Brain microvascular endothelial cell (primary cell): ENCODE measurements at regions not wholly inside any gene's neighbourhood (a gene's known extent, or its start where the extent isn't known, plus 50 kb on each side); places are given as distances from the start of the nearest gene placed in this dataset.

ENCODE experiments used
- DNase-seq: peaks from one replicate; pipeline ENCODE4 v3.0.0-alpha.2; 2020
- H3K27ac ChIP-seq: fragments of 250-450 bp; sonication (Bioruptor Pico); 2 replicates; pipeline ENCODE4 v1.5.1; 2020; ENCODE audit warnings: mild to moderate bottlenecking, moderate library complexity
- H3K27me3 ChIP-seq: fragments of 250-450 bp; sonication (Bioruptor Pico); replicated peaks from 2 replicates; pipeline ENCODE4 v1.5.1; 2020; ENCODE audit warnings: mild to moderate bottlenecking
- H3K36me3 ChIP-seq: fragments of 250-450 bp; sonication (Bioruptor Pico); replicated peaks from 2 replicates; pipeline ENCODE4 v1.5.1; 2020; ENCODE audit warnings: mild to moderate bottlenecking
- H3K4me3 ChIP-seq: 2 replicates; pipeline ENCODE4 v1.5.1; 2011; ENCODE audit warnings: low read depth, mild to moderate bottlenecking, control low read depth, low read length, moderate library complexity
- in situ Hi-C: cut with HindIII; loops from 2 replicates; pipeline ENCODE4 v1.10.0; 2017; ENCODE audit warnings: low sequenced_read_pairs, low pct_ligation_motif_present
- TF ChIP-seq, protein P1 (sequence below): IDR thresholded peaks from 2 replicates; pipeline ENCODE4 v1.5.1; 2011; ENCODE audit warnings: low read depth, mild to moderate bottlenecking, moderate library complexity, low read length, control low read depth, inconsistent platforms; ENCODE audit errors: missing control alignments

DNA sequence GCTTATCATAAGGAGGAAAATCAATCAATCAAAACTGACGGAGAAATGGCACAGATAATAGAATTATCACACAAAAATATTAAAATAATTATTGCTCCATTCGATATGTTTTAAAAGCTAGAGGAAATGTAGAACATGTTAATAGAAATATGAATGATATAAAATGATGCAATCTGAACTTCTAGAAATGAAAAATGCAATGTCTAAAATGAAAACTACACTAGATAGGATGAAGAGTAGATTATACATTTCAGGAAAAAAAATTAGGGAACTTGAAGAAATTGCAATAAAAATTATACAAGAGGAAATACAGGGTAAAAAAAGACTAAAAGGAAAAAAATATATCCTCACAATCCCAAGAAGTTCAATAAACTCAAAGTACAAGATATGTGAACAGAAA, 80.2 kb upstream of the TP63 start:
- in situ Hi-C loops, result no loop called here
- H3K27me3 ChIP-seq, result no peaks in the 10 kb centered on the region
- DNase-seq, result no peak
- TF ChIP-seq, protein P1, sequence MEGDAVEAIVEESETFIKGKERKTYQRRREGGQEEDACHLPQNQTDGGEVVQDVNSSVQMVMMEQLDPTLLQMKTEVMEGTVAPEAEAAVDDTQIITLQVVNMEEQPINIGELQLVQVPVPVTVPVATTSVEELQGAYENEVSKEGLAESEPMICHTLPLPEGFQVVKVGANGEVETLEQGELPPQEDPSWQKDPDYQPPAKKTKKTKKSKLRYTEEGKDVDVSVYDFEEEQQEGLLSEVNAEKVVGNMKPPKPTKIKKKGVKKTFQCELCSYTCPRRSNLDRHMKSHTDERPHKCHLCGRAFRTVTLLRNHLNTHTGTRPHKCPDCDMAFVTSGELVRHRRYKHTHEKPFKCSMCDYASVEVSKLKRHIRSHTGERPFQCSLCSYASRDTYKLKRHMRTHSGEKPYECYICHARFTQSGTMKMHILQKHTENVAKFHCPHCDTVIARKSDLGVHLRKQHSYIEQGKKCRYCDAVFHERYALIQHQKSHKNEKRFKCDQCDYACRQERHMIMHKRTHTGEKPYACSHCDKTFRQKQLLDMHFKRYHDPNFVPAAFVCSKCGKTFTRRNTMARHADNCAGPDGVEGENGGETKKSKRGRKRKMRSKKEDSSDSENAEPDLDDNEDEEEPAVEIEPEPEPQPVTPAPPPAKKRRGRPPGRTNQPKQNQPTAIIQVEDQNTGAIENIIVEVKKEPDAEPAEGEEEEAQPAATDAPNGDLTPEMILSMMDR, result no peak
- no peaks in the 10 kb centered on the region for H3K36me3 ChIP-seq
- no peak overlapping the region for H3K27ac ChIP-seq
- no peak overlapping the region for H3K4me3 ChIP-seq

DNA sequence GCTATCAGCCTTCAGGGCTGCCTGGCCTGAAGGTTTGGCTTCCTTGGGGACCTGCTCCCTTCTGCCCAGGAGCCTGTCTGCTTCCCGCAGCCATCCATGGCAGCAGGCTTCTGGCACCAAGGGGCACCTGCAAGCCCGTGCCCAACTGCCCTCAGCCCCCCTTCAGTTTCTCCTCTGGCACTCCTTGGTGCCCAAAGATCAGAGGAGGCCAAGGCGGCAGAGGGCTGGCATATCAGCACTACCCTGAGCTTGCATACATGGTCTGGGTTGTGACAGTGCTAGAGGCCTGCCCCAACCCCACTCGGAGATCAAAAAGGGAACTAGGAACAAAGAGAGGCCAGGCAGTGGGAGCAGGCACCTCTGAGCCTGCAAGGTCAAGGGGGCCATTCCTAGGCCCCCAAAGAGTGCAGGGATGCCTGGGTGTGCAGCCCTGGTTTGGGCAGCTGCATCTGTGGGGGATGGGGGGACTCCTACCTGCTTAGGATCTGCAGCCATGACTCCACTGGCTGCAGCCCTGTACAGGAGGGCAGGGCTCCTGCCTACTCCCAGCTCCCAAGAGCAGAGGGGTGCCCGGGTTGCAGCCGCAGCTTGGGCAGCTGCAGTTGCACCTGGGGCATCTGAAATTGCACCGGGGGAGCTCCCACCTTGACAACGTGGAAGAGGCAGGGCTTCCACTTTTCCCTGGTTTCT, 76.2 kb upstream of the TP63 start:
- no peaks in the 10 kb centered on the region for H3K36me3 ChIP-seq
- no peak overlapping the region for H3K27ac ChIP-seq
- TF ChIP-seq, protein P1, result no peak
- no peak overlapping the region for H3K4me3 ChIP-seq
- in situ Hi-C loops, result no loop called here
- no peak for DNase-seq
- H3K27me3 ChIP-seq, result no peaks in the 10 kb centered on the region

DNA sequence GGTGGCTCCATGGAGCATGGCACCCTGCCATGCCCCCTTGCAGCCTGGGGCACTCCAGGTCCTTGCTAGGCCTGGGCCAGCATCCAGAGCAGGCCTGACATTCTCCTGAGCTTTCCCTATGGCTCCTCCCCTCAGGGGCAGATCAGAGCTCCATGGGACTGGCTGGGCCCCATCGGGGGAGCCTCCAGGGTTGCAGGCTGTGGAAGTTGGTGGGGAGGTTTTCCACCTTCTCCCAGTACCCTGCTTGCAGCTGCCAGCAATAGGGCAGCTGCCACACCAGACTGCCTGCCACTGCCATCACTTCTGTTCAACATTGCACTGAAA, 75.7 kb upstream of the TP63 start:
- TF ChIP-seq, protein P1, result no peak
- DNase-seq, result no peak
- Histone ChIP-seq H3K36me3 (no peaks in the 10 kb centered on the region), H3K27ac (no peak overlapping the region), H3K4me3 (no peak overlapping the region), H3K27me3 (no peaks in the 10 kb centered on the region)
- in situ Hi-C loops, result no loop called here

DNA sequence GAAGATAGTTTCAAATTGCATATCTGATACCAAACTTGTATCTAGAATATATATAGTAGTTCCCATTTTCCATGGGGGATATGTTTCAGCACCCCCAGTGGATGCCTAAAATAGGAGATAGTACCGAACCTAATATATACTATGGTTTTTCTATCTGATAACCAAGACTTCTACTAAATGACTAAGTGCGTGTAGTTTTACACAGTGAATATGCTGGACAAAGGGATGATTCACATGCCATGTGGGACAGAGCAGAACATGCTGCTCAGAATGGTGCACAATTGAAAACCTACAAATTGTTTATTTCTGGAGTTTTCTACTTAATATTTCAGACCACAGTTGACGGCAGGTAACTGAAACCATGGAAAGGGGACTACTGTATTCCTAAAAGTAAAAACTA, 73.4 kb upstream of the TP63 start:
- peak; percentile 31 for DNase-seq
- H3K4me3 ChIP-seq, result no peak overlapping the region
- no peaks in the 10 kb centered on the region for H3K36me3 ChIP-seq
- TF ChIP-seq, protein P1, result no peak
- no peaks in the 10 kb centered on the region for H3K27me3 ChIP-seq
- no peak overlapping the region for H3K27ac ChIP-seq
- in situ Hi-C loops, result no loop called here

DNA sequence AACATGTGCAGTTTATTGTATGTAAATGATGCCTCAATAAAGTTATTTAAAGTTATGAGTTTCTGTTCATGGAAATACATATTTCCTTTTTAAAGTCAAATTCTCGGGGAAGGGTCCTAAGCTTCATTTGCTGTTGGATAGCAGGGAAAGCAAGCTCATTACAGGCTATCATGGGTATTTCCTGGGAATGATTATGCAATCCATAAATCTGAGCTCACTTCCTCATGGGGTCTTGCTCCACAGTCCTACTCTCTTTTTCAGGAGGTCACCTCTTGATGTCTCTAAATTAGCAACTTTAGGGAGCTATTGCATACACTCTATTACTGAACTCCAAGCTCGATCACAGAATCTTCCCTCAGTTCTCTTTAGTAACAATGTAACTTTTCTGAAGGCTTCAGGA, 69.9 kb upstream of the TP63 start:
- Histone ChIP-seq H3K27ac (no peak overlapping the region), H3K27me3 (no peaks in the 10 kb centered on the region), H3K4me3 (no peak overlapping the region), H3K36me3 (no peaks in the 10 kb centered on the region)
- DNase-seq, result no peak
- TF ChIP-seq, protein P1, result no peak
- in situ Hi-C loops, result no loop called here
